Prostate gland (tissue), 2 donors: ENCODE measurements at regions not wholly inside any gene's neighbourhood (a gene's known extent, or its start where the extent isn't known, plus 50 kb on each side); places are given as distances from the start of the nearest gene placed in this dataset.

Experiments used
- POLR2A ChIP-seq: fragments of 450-650 bp; IDR thresholded peaks from one replicate; pipeline ENCODE4 v1.6.1; 2016; ENCODE audit warnings: antibody characterized with exemption, mild to moderate bottlenecking
- POLR2AphosphoS5 ChIP-seq: sonication (generic); formaldehyde crosslinking; IDR thresholded peaks from one replicate; pipeline ENCODE4 v1.6.1; 2017; ENCODE audit warnings: antibody characterized with exemption
- TF ChIP-seq, protein P1 (sequence below), 4 experiments: fragments of 200-600 bp in 2 of 4; fragments of 450-650 bp in 2 of 4; sonication (generic) in 2 of 4; IDR thresholded peaks; 1 replicate in 3 of 4; 2 replicates in 1 of 4; pipeline ENCODE4 v1.5.1; 2016 to 2019; ENCODE audit warnings: antibody characterized with exemption in 4 of 4, mild to moderate bottlenecking in 2 of 4, moderate library complexity in 2 of 4

DNA sequence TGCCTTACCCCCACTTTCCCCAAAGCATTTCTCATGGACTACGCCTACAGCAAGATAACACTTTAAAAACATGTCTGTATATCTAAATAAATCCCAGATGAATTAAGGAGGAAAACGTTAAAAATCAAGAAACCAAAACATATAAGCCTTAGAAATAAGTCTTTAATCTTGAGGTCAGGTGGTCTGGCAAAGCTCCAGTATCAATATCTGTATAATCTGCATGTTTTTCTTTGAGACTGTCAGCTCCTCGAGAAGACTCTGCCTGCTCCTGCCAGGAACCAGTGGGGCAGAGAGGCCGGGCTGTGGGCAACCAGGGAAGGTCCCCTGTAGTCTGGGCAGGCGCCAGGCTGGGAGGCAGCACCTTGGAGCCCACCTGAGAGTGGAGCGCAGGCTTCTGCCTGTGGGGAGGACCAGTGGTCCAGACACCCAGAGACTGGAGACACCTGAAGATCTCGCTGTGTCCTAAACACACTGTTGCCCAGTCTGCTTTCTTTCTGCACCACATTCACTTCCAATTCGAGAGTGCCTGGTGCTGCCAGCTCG is 291.0 kb upstream of the SOX11 start:
- TF ChIP-seq, protein P1, sequence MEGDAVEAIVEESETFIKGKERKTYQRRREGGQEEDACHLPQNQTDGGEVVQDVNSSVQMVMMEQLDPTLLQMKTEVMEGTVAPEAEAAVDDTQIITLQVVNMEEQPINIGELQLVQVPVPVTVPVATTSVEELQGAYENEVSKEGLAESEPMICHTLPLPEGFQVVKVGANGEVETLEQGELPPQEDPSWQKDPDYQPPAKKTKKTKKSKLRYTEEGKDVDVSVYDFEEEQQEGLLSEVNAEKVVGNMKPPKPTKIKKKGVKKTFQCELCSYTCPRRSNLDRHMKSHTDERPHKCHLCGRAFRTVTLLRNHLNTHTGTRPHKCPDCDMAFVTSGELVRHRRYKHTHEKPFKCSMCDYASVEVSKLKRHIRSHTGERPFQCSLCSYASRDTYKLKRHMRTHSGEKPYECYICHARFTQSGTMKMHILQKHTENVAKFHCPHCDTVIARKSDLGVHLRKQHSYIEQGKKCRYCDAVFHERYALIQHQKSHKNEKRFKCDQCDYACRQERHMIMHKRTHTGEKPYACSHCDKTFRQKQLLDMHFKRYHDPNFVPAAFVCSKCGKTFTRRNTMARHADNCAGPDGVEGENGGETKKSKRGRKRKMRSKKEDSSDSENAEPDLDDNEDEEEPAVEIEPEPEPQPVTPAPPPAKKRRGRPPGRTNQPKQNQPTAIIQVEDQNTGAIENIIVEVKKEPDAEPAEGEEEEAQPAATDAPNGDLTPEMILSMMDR (IDR thresholded peaks at IDR 0.05) = no peak
- TF ChIP-seq POLR2A = no peak
- TF ChIP-seq POLR2AphosphoS5 = no peak
